KMS-11 (cell line): ENCODE measurements at regions not wholly inside any gene's neighbourhood (a gene's known extent, or its start where the extent isn't known, plus 50 kb on each side); places are given as distances from the start of the nearest gene placed in this dataset.

Experiments used
- H2AFZ ChIP-seq: fragments of 200-600 bp; sonication (generic); 2 replicates; pipeline ENCODE4 v1.6.1; 2016; ENCODE audit warnings: antibody characterized with exemption, mixed run types, low read depth
- H3K27ac ChIP-seq: fragments of 200-600 bp; sonication (generic); 2 replicates; pipeline ENCODE4 v1.6.1; 2016; ENCODE audit warnings: mild to moderate bottlenecking, mixed run types
- H3K27me3 ChIP-seq: fragments of 200-600 bp; sonication (generic); 2 replicates; pipeline ENCODE4 v1.6.1; 2017; ENCODE audit warnings: mild to moderate bottlenecking, low read depth, mixed run types, moderate library complexity; ENCODE audit not compliant: insufficient read depth
- H3K36me3 ChIP-seq: fragments of 200-600 bp; sonication (generic); 2 replicates; pipeline ENCODE4 v1.6.1; 2017; ENCODE audit warnings: mild to moderate bottlenecking, mixed run types; ENCODE audit not compliant: insufficient read depth
- H3K4me1 ChIP-seq: fragments of 200-600 bp; sonication (generic); 2 replicates; pipeline ENCODE4 v1.6.1; 2016; ENCODE audit warnings: mild to moderate bottlenecking, low read depth, mixed run types; ENCODE audit not compliant: poor library complexity, severe bottlenecking
- H3K4me2 ChIP-seq: fragments of 200-600 bp; sonication (generic); 2 replicates; pipeline ENCODE4 v1.7.0; 2016; ENCODE audit warnings: mild to moderate bottlenecking, mixed run types
- H3K4me3 ChIP-seq: fragments of 200-600 bp; sonication (generic); IDR thresholded peaks from 2 replicates; pipeline ENCODE4 v1.6.1; 2017; ENCODE audit warnings: low read depth, low read length, mixed read lengths; ENCODE audit not compliant: insufficient read depth
- H3K79me2 ChIP-seq: fragments of 200-600 bp; sonication (generic); 2 replicates; pipeline ENCODE4 v1.6.1; 2016; ENCODE audit warnings: low read depth, mixed run types; ENCODE audit not compliant: insufficient read depth
- H3K9ac ChIP-seq: fragments of 200-600 bp; sonication (generic); 2 replicates; pipeline ENCODE4 v1.6.1; 2016; ENCODE audit warnings: mild to moderate bottlenecking, mixed run types
- H4K20me1 ChIP-seq: fragments of 200-600 bp; sonication (generic); 2 replicates; pipeline ENCODE4 v1.6.1; 2016; ENCODE audit warnings: mild to moderate bottlenecking, mixed run types; ENCODE audit not compliant: insufficient read depth
- TF ChIP-seq, protein P1 (sequence below): fragments of 200-600 bp; sonication (generic); conservative IDR thresholded peaks from 2 replicates; pipeline ENCODE4 v1.6.1; 2017; ENCODE audit warnings: low read depth, mild to moderate bottlenecking, antibody characterized with exemption, low read length, moderate library complexity, mixed read lengths

DNA sequence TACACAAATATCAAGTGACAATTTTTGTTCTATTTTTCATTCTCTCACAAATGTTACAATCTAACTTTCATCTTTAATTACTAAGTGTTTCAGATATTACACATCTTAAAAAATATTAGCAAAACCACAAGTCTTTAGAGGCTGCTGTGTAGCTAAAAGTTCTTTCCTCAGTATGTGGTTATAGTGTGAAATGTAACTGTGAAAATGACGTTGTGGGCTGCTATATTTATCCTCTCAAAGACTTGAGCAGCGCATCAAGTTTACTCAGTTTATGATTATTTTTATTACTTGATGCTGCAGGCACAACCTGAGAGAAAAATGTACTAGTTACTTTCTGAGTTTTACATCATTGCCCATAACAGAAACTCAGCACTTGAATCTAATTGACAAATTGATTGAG is 2860.6 kb upstream of the PCDH20 start:
- TF ChIP-seq, protein P1, sequence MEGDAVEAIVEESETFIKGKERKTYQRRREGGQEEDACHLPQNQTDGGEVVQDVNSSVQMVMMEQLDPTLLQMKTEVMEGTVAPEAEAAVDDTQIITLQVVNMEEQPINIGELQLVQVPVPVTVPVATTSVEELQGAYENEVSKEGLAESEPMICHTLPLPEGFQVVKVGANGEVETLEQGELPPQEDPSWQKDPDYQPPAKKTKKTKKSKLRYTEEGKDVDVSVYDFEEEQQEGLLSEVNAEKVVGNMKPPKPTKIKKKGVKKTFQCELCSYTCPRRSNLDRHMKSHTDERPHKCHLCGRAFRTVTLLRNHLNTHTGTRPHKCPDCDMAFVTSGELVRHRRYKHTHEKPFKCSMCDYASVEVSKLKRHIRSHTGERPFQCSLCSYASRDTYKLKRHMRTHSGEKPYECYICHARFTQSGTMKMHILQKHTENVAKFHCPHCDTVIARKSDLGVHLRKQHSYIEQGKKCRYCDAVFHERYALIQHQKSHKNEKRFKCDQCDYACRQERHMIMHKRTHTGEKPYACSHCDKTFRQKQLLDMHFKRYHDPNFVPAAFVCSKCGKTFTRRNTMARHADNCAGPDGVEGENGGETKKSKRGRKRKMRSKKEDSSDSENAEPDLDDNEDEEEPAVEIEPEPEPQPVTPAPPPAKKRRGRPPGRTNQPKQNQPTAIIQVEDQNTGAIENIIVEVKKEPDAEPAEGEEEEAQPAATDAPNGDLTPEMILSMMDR: no peak
- Histone ChIP-seq H3K36me3 (no peaks in the 10 kb centered on the region), H4K20me1 (no peaks in the 10 kb centered on the region), H3K79me2 (no peaks in the 10 kb centered on the region), H3K4me3 (no peak overlapping the region), H3K27me3 (no peaks in the 10 kb centered on the region), H3K9ac (no peak overlapping the region), H3K4me2 (no peak overlapping the region), H3K27ac (no peak overlapping the region), H2AFZ (no peak overlapping the region), H3K4me1 (no peaks in the 10 kb centered on the region)

DNA sequence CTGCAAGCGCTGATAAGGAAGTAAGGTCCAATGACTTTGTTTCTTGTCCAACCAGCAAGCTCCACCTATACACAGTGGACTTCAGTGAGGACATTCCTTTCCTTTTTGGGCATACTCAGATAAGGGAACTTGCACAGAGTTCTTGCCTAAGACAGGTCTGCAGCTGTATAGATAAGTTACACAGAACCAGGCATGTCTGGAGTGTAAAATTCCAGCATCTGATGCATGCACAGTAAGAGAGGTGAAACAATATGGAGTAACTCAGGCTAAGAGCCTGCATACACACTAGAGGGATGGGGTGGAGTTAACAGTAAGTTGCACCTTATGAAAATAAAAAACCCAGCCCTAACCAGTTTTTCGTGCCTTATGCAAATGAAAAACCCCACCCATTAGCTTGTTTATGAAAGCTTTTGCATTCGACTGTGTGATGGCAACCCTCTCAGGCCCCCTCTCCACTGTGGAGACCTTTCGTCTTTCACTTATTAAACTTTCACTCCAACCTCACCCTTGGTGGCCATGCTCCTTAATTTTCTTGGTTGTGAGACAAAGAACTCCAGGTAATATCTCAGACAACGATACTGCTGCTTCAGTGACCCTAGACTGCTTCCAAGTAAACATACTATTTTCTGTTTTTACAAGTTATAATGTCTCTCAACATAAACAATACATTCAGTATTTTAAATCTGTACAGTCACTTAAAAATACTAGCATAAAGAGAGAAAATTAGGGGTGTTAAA is 2859.0 kb upstream of the PCDH20 start:
- Histone ChIP-seq H3K9ac (no peak overlapping the region), H3K4me2 (no peak overlapping the region), H3K36me3 (no peaks in the 10 kb centered on the region), H2AFZ (no peak overlapping the region), H3K4me3 (no peak overlapping the region), H3K27me3 (no peaks in the 10 kb centered on the region), H3K4me1 (no peaks in the 10 kb centered on the region), H3K79me2 (no peaks in the 10 kb centered on the region), H4K20me1 (no peaks in the 10 kb centered on the region), H3K27ac (no peak overlapping the region)
- TF ChIP-seq, protein P1: no peak

DNA sequence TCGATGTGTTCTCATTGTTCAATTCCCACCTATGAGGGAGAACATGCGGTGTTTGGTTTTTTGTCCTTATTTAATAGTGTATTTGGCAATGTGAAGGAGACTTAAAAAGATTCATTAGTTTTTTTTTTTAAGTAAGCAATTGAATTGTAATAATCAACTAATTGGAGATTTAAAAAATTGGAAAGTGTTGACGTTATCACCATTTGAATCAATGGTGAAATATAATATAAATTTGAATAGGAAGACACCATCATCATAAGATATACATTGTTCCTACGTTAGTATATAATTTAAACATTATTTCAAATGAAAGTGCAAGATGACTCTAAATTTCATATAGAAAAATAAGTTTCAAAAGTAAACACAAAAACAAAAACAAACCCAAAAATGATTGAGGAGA is 2858.1 kb upstream of the PCDH20 start:
- Histone ChIP-seq H3K4me3 (no peak overlapping the region), H3K4me1 (no peaks in the 10 kb centered on the region), H3K4me2 (no peak overlapping the region), H3K36me3 (no peaks in the 10 kb centered on the region), H3K9ac (no peak overlapping the region), H4K20me1 (no peaks in the 10 kb centered on the region), H3K27me3 (no peaks in the 10 kb centered on the region), H3K27ac (no peak overlapping the region), H3K79me2 (no peaks in the 10 kb centered on the region), H2AFZ (no peak overlapping the region)
- TF ChIP-seq, protein P1: no peak

DNA sequence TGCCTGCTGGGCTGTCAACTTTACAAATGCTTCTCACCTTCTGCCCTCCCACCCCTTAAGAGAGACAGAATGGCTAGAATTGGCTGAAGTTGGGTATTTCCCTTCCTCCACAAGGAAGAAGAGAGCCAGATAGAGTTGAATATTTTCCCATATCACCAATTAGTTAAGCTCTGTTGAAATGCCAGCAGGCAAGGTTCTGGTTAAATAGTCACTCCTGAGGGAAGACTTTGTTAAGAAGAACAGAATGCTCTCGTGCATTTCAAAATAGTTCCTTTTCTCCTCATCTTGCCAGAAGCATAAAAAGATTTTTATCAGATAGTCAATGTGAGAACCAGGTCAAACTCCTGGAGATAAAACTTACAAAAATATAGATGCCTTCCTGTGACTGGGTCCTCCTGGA is 2857.0 kb upstream of the PCDH20 start:
- no peak overlapping the region for H3K9ac ChIP-seq

More for the DNA sequence above, 2857.0 kb upstream of the PCDH20 start:
- no peak overlapping the region for H3K4me3 ChIP-seq
- no peak overlapping the region for H3K27ac ChIP-seq
- no peak overlapping the region for H2AFZ ChIP-seq
- no peak overlapping the region for H3K4me2 ChIP-seq
- H4K20me1 ChIP-seq: no peaks in the 10 kb centered on the region
- H3K4me1 ChIP-seq: no peaks in the 10 kb centered on the region
- H3K36me3 ChIP-seq: no peaks in the 10 kb centered on the region
- TF ChIP-seq, protein P1: no peak
- H3K27me3 ChIP-seq: no peaks in the 10 kb centered on the region
- no peaks in the 10 kb centered on the region for H3K79me2 ChIP-seq
